ENCODE measurements at regions not wholly inside any gene's neighbourhood (a gene's known extent, or its start where the extent isn't known, plus 50 kb on each side); places are given as distances from the start of the nearest gene placed in this dataset.

DNA sequence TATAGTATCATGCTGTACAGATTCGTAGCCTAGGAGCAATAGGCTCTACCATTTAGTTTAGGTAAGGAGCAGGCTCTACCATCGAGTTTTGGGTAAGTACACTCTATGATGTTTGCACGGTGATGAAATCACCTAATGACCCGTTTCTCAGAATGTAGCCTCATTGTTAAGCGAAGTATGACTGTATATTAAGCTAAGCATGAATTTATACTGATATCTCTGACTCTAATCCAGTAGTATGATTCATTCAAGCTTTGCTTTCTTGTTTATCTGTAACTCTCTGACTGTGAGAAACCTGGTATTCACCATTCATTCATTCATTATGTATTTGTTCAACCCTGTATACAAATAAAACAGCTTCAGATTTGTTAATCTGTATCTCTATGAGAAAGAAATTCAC lies 283.9 kb upstream of the PRICKLE1 start:
- no peaks in the 10 kb centered on the region for H3K4me1 ChIP-seq (ENCODE audit: control insufficient read depth in 4 of 4, insufficient read depth in 4 of 4, low read length in 3 of 4)
- no peak overlapping the region for H3K4me3 ChIP-seq (ENCODE audit: low read depth in 1 of 3, low read length in 3 of 3)
- H3K27ac ChIP-seq (ENCODE audit: low read depth in 1 of 2, low read length in 2 of 2) = no peak overlapping the region
- no peaks in the 10 kb centered on the region for H3K36me3 ChIP-seq (ENCODE audit: control insufficient read depth in 4 of 4, insufficient read depth in 3 of 4, low read depth in 1 of 4, low read length in 3 of 4)
- 71% methylated on average over 5 of the region's 5 CpGs for WGBS
- no peaks in the 10 kb centered on the region for H3K27me3 ChIP-seq (ENCODE audit: control insufficient read depth in 4 of 4, insufficient read depth in 4 of 4, low read length in 3 of 4)
- H3K9ac ChIP-seq (ENCODE audit: low read depth in 1 of 2, low read length in 2 of 2) = no peak overlapping the region
- no peaks in the 10 kb centered on the region for H3K9me3 ChIP-seq (ENCODE audit: control insufficient read depth in 4 of 4, low read length in 3 of 4)
- no peak for TF ChIP-seq TAF1 (conservative IDR thresholded peaks at IDR 0.05)
- TF ChIP-seq HNF4G (IDR thresholded peaks at IDR 0.05) = no peak
- TF ChIP-seq, protein P1, sequence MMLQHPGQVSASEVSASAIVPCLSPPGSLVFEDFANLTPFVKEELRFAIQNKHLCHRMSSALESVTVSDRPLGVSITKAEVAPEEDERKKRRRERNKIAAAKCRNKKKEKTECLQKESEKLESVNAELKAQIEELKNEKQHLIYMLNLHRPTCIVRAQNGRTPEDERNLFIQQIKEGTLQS (IDR thresholded peaks at IDR 0.05) = no peak
- no peak for TF ChIP-seq RAD21 (IDR thresholded peaks at IDR 0.05)
- TF ChIP-seq, protein P2, sequence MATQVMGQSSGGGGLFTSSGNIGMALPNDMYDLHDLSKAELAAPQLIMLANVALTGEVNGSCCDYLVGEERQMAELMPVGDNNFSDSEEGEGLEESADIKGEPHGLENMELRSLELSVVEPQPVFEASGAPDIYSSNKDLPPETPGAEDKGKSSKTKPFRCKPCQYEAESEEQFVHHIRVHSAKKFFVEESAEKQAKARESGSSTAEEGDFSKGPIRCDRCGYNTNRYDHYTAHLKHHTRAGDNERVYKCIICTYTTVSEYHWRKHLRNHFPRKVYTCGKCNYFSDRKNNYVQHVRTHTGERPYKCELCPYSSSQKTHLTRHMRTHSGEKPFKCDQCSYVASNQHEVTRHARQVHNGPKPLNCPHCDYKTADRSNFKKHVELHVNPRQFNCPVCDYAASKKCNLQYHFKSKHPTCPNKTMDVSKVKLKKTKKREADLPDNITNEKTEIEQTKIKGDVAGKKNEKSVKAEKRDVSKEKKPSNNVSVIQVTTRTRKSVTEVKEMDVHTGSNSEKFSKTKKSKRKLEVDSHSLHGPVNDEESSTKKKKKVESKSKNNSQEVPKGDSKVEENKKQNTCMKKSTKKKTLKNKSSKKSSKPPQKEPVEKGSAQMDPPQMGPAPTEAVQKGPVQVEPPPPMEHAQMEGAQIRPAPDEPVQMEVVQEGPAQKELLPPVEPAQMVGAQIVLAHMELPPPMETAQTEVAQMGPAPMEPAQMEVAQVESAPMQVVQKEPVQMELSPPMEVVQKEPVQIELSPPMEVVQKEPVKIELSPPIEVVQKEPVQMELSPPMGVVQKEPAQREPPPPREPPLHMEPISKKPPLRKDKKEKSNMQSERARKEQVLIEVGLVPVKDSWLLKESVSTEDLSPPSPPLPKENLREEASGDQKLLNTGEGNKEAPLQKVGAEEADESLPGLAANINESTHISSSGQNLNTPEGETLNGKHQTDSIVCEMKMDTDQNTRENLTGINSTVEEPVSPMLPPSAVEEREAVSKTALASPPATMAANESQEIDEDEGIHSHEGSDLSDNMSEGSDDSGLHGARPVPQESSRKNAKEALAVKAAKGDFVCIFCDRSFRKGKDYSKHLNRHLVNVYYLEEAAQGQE (IDR thresholded peaks at IDR 0.05) = no peak
- no peak for TF ChIP-seq YY1 (IDR thresholded peaks at IDR 0.05)
- TF ChIP-seq, protein P3, sequence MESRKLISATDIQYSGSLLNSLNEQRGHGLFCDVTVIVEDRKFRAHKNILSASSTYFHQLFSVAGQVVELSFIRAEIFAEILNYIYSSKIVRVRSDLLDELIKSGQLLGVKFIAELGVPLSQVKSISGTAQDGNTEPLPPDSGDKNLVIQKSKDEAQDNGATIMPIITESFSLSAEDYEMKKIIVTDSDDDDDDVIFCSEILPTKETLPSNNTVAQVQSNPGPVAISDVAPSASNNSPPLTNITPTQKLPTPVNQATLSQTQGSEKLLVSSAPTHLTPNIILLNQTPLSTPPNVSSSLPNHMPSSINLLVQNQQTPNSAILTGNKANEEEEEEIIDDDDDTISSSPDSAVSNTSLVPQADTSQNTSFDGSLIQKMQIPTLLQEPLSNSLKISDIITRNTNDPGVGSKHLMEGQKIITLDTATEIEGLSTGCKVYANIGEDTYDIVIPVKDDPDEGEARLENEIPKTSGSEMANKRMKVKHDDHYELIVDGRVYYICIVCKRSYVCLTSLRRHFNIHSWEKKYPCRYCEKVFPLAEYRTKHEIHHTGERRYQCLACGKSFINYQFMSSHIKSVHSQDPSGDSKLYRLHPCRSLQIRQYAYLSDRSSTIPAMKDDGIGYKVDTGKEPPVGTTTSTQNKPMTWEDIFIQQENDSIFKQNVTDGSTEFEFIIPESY (IDR thresholded peaks at IDR 0.05) = no peak
- TF ChIP-seq FOXA1 (IDR thresholded peaks at IDR 0.05) = no peak
- TF ChIP-seq SP1 (IDR thresholded peaks at IDR 0.05) = no peak
- TF ChIP-seq FOXA2 (IDR thresholded peaks at IDR 0.05) = no peak
- TF ChIP-seq EGR1 (IDR thresholded peaks at IDR 0.05; ENCODE audit: low read depth in 2 of 2) = no peak
- no peak for TF ChIP-seq JUND (IDR thresholded peaks at IDR 0.05)
- TF ChIP-seq GABPA (IDR thresholded peaks at IDR 0.05 in 1 of 2, conservative IDR thresholded peaks at IDR 0.05 in 1 of 2) = no peak
- TF ChIP-seq, protein P4, sequence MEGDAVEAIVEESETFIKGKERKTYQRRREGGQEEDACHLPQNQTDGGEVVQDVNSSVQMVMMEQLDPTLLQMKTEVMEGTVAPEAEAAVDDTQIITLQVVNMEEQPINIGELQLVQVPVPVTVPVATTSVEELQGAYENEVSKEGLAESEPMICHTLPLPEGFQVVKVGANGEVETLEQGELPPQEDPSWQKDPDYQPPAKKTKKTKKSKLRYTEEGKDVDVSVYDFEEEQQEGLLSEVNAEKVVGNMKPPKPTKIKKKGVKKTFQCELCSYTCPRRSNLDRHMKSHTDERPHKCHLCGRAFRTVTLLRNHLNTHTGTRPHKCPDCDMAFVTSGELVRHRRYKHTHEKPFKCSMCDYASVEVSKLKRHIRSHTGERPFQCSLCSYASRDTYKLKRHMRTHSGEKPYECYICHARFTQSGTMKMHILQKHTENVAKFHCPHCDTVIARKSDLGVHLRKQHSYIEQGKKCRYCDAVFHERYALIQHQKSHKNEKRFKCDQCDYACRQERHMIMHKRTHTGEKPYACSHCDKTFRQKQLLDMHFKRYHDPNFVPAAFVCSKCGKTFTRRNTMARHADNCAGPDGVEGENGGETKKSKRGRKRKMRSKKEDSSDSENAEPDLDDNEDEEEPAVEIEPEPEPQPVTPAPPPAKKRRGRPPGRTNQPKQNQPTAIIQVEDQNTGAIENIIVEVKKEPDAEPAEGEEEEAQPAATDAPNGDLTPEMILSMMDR (IDR thresholded peaks at IDR 0.05; ENCODE audit: low read depth, low read length, missing input control) = no peak
- TF ChIP-seq NR2F2 (IDR thresholded peaks at IDR 0.05) = no peak
- no peak for TF ChIP-seq HNF4A (conservative IDR thresholded peaks at IDR 0.05)
- DNase-seq (ENCODE audit: low spot score) = no peak

DNA sequence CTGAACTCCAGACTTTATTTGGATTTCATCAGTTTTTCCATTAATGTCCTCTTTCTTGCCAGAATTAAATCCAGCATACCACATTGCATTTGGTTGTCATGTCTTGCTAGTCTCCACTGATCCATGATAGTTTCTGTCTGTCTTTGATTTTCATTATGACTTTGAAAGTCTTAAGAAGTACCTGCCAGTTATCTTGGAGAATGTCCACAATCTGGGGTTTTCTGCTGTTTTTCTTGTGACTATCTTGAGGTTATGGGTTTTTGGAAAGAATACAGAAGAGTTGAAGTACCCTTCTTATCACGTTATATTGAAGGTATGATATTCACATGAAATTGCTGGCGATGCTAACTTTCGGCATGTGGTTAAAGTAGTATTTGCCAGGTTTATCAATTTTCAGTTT lies 282.3 kb upstream of the PRICKLE1 start:
- no peak for DNase-seq (ENCODE audit: low spot score)
- Histone ChIP-seq H3K9me3 (ENCODE audit: control insufficient read depth in 4 of 4, low read length in 3 of 4) (no peaks in the 10 kb centered on the region), H3K27ac (ENCODE audit: low read depth in 1 of 2, low read length in 2 of 2) (no peak overlapping the region), H3K27me3 (ENCODE audit: control insufficient read depth in 4 of 4, insufficient read depth in 4 of 4, low read length in 3 of 4) (no peaks in the 10 kb centered on the region), H3K4me3 (ENCODE audit: low read depth in 1 of 3, low read length in 3 of 3) (no peak overlapping the region), H3K36me3 (ENCODE audit: control insufficient read depth in 4 of 4, insufficient read depth in 3 of 4, low read depth in 1 of 4, low read length in 3 of 4) (no peaks in the 10 kb centered on the region), H3K4me1 (ENCODE audit: control insufficient read depth in 4 of 4, insufficient read depth in 4 of 4, low read length in 3 of 4) (no peaks in the 10 kb centered on the region), H3K9ac (ENCODE audit: low read depth in 1 of 2, low read length in 2 of 2) (no peak overlapping the region)
- 77% methylated on average over 3 of the region's 3 CpGs for WGBS
- TF ChIP-seq, protein P1 (IDR thresholded peaks at IDR 0.05) = no peak
- no peak for TF ChIP-seq HNF4A (conservative IDR thresholded peaks at IDR 0.05)
- TF ChIP-seq, protein P5, sequence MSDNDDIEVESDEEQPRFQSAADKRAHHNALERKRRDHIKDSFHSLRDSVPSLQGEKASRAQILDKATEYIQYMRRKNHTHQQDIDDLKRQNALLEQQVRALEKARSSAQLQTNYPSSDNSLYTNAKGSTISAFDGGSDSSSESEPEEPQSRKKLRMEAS (IDR thresholded peaks at IDR 0.05) = no peak
- TF ChIP-seq NR2F2 (IDR thresholded peaks at IDR 0.05) = no peak
- no peak for TF ChIP-seq FOXA1 (IDR thresholded peaks at IDR 0.05)
- TF ChIP-seq EGR1 (IDR thresholded peaks at IDR 0.05; ENCODE audit: low read depth in 2 of 2) = no peak
- no peak for TF ChIP-seq TAF1 (conservative IDR thresholded peaks at IDR 0.05)
- TF ChIP-seq, protein P3 (IDR thresholded peaks at IDR 0.05) = no peak
- TF ChIP-seq RXRA (IDR thresholded peaks at IDR 0.05) = no peak
- TF ChIP-seq RAD21 (IDR thresholded peaks at IDR 0.05) = no peak
- TF ChIP-seq SP1 (IDR thresholded peaks at IDR 0.05) = no peak
- TF ChIP-seq HNF4G (IDR thresholded peaks at IDR 0.05) = no peak
- TF ChIP-seq, protein P2 (IDR thresholded peaks at IDR 0.05) = no peak

All from liver (tissue), 8 donors.